ENCODE measurements at regions not wholly inside any gene's neighbourhood (a gene's known extent, or its start where the extent isn't known, plus 50 kb on each side); places are given as distances from the start of the nearest gene placed in this dataset.

- in situ Hi-C loops (cut with MboI), result no loop called here
These were observed 790.1 kb downstream of the TLE1 start for GRCh38 chr9:80899208-80899607.

More at GRCh38 chr9:80899208-80899607, 790.1 kb downstream of the TLE1 start:
- no TSS peak for BruUV-seq (replicated peaks)
- Histone ChIP-seq H3K9ac (ENCODE audit: insufficient read depth in 1 of 2, low read depth in 2 of 2, low read length in 2 of 2) (no peak overlapping the region), H3K9me1 (ENCODE audit: control insufficient read depth, insufficient read depth, low read length) (no peaks in the 10 kb centered on the region), H3K27me3 (ENCODE audit: control insufficient read depth in 2 of 2, insufficient read depth in 2 of 2, low read length in 2 of 2) (no peaks in the 10 kb centered on the region), H3K4me1 (replicated peaks in 1 of 2; ENCODE audit: control insufficient read depth in 2 of 2, insufficient read depth in 2 of 2, low read length in 2 of 2) (no peaks in the 10 kb centered on the region), H3K9me3 (replicated peaks; ENCODE audit: control insufficient read depth, insufficient read depth, low read depth, low read length) (no peaks in the 10 kb centered on the region), H3K36me3 (ENCODE audit: control insufficient read depth, insufficient read depth, low read length) (no peaks in the 10 kb centered on the region), H3K27ac (ENCODE audit: extremely low read depth, low read depth, low read length) (no peak overlapping the region), H4K20me1 (replicated peaks; ENCODE audit: control insufficient read depth, insufficient read depth, low read length) (no peaks in the 10 kb centered on the region), H3K79me2 (ENCODE audit: control insufficient read depth, insufficient read depth, low read length) (no peaks in the 10 kb centered on the region), H3K4me3 (no peak overlapping the region), H2AFZ (ENCODE audit: low read depth, low read length) (no peak overlapping the region), H3K4me2 (ENCODE audit: insufficient read depth, low read length) (no peak overlapping the region)
- ChIA-PET POLR2A (no interaction called here), CTCF (ENCODE audit: low intra/inter-chr PET ratio) (no interaction called here)
- DNase-seq (ENCODE audit: extremely low read depth in 1 of 4, low spot score in 3 of 4), result no peak
- intact Hi-C loops (cut with micrococcal nuclease), result no loop called here
- FAIRE-seq, result no peak
- TF ChIP-seq CCNT2 (IDR thresholded peaks at IDR 0.05; ENCODE audit: borderline replicate concordance, extremely low read depth, insufficient read length, low read depth, low read length), result no peak
- no peak for TF ChIP-seq NFE2L1 (tag; IDR thresholded peaks at IDR 0.05; ENCODE audit: borderline replicate concordance, low read depth)
- no peak for TF ChIP-seq ZFPM2 (CRISPR knock-in tag; IDR thresholded peaks at IDR 0.05)
- no peak for TF ChIP-seq E2F5 (CRISPR knock-in tag; IDR thresholded peaks at IDR 0.05)
- no peak for TF ChIP-seq NR2C1 (IDR thresholded peaks at IDR 0.05)
- no peak for TF ChIP-seq NR2C1 (tag; IDR thresholded peaks at IDR 0.05)
- no peak for TF ChIP-seq MTA3 (IDR thresholded peaks at IDR 0.05; ENCODE audit: borderline replicate concordance)
- TF ChIP-seq MIER1 (IDR thresholded peaks at IDR 0.05; ENCODE audit: low read depth), result no peak
- no peak for TF ChIP-seq SIN3B (IDR thresholded peaks at IDR 0.05; ENCODE audit: low read depth)
- TF ChIP-seq CGGBP1 (CRISPR knock-in tag; IDR thresholded peaks at IDR 0.05), result no peak
- no peak for ATAC-seq
